ENCODE measurements at regions not wholly inside any gene's neighbourhood (a gene's known extent, or its start where the extent isn't known, plus 50 kb on each side); places are given as distances from the start of the nearest gene placed in this dataset.

- TF ChIP-seq POLR2A (IDR thresholded peaks at IDR 0.05; ENCODE audit: low read length) (no peak), SREBF2 (IDR thresholded peaks at IDR 0.05) (no peak), RAD21 (conservative IDR thresholded peaks at IDR 0.05 in 1 of 2, IDR thresholded peaks at IDR 0.05 in 1 of 2) (no peak), JUN (IDR thresholded peaks at IDR 0.05) (no peak), JUNB (IDR thresholded peaks at IDR 0.05) (no peak)
- TF ChIP-seq, protein P1, sequence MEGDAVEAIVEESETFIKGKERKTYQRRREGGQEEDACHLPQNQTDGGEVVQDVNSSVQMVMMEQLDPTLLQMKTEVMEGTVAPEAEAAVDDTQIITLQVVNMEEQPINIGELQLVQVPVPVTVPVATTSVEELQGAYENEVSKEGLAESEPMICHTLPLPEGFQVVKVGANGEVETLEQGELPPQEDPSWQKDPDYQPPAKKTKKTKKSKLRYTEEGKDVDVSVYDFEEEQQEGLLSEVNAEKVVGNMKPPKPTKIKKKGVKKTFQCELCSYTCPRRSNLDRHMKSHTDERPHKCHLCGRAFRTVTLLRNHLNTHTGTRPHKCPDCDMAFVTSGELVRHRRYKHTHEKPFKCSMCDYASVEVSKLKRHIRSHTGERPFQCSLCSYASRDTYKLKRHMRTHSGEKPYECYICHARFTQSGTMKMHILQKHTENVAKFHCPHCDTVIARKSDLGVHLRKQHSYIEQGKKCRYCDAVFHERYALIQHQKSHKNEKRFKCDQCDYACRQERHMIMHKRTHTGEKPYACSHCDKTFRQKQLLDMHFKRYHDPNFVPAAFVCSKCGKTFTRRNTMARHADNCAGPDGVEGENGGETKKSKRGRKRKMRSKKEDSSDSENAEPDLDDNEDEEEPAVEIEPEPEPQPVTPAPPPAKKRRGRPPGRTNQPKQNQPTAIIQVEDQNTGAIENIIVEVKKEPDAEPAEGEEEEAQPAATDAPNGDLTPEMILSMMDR (IDR thresholded peaks at IDR 0.05) = no peak
Measured at GRCh38 chr18:71329563-71329962, 1040.7 kb downstream of the SOCS6 start.
